Activated CD4-positive, alpha-beta T cell treated with anti-CD3 and anti-CD28 coated beads, Interleukin-2, amount 50 U/mL, for 24 hours (primary cell): ENCODE measurements at regions not wholly inside any gene's neighbourhood (a gene's known extent, or its start where the extent isn't known, plus 50 kb on each side); places are given as distances from the start of the nearest gene placed in this dataset.
"Not testable (repeated sequence)": the region's sequence is repeated elsewhere in the genome, so short reads cannot be mapped to it uniquely, and the experiment has no call there.

Experiments
- DNase-seq, 2 donors: peaks; one replicate each; pipeline ENCODE4 v3.0.0-alpha.2; 2020; ENCODE audit warnings: low read depth in 1 of 2, low spot score in 1 of 2

DNA sequence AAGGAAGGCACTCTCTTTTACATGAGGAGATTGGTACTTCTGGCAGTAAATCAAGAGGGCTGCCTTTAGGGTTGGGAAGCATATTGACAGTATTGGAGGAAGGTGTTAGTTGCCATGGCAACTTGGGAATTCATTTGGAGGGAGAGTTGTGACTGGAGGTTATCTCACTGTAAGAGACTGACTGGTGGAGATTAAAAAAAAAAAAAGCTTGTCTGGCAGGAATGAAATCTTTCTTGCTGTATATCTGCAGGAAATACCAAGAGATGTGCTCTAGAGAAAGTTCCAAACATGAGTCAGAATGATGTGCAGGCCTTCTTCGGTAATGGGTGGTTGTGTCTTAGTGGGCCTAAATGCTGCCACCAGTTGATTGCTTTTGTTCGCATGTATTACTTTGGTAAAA lies 59.8 kb upstream of the FAM72C start:
- DNase-seq = not testable (repeated sequence)

DNA sequence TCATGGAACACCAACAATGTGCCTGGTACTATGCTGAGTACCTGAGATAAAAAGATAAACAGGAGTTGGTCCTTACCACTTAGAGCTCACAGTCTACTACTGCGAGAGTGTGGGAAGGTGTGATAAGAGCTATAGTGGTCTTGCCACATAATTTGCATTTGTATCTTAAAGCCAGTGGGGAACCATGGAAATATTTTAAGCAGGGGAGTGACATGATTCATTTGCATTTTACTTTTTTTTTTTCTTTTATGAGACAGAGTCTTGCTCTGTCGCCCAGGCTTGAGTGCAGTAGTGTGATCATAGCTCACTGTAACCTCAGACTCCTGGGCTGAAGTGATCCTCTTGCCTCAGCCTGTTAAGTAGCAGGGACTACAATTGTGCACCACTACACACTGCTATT lies 54.2 kb upstream of the FAM72C start:
- not testable (repeated sequence) for DNase-seq

DNA sequence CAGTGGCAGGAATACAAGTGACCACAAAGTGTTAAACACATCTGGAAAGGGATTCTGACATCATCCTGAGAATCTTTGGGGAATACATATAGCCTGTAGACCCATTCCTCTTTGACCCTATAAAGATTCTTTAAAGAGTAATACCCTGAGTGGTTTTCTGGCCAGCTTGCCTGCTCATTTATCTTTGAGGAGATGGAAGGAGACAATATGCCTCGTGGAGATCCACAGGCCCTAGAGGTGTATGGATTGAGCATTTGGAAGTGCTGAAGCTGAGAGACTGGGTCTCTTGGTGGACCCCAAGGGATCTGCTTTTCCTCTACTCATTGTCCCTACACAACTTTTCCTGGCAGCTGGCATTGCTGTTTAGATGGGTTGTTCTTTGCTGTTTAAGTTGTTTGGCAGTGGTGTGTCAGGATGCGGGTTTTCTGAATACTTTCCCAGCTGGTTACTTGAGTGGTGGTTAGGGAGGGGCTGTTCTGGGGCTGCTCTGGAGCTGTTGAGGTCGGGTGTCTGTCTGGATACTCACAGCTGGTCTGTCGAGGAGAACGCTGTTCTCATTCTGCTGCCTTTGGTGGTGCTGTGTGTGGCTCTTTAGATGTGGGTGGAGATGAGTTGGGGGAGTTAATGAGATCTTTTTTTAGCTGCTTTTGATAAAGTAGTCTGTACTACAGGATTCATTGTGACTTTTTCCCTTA lies 50.1 kb upstream of the FAM72C start:
- not testable (repeated sequence) for DNase-seq
